Medulla oblongata (tissue), 1 donor: ENCODE measurements at regions not wholly inside any gene's neighbourhood (a gene's known extent, or its start where the extent isn't known, plus 50 kb on each side); places are given as distances from the start of the nearest gene placed in this dataset.
A peak's percentile ranks its signal among the peaks of the same experiment; 100 is the strongest.

ENCODE experiments used
- DNase-seq: peaks from one replicate; pipeline ENCODE4 v3.0.0-alpha.2; 2015; ENCODE audit errors: extremely low spot score

- no peak for DNase-seq
These were observed 127.2 kb upstream of the PRNP start for GRCh38 chr20:4559106-4559505.

- no peak for DNase-seq
These were observed 129.5 kb upstream of the PRNP start for GRCh38 chr20:4556781-4557180.

- no peak for DNase-seq
These were observed 130.9 kb upstream of the PRNP start for GRCh38 chr20:4555188-4555890.

- DNase-seq: no peak
These were observed 131.9 kb upstream of the PRNP start for GRCh38 chr20:4554346-4554745.

GRCh38 chr20:4552075-4552640 is 134.1 kb upstream of the PRNP start:
- DNase-seq: no peak

- DNase-seq: no peak
These were observed 135.5 kb upstream of the PRNP start for GRCh38 chr20:4550740-4551139.

- DNase-seq: no peak
These were observed 136.5 kb upstream of the PRNP start for GRCh38 chr20:4549711-4550259.

GRCh38 chr20:4548552-4548951 is 137.7 kb upstream of the PRNP start:
- DNase-seq: no peak

GRCh38 chr20:4546786-4547185 is 139.5 kb upstream of the PRNP start:
- no peak for DNase-seq

GRCh38 chr20:4546342-4546741 is 139.9 kb upstream of the PRNP start:
- no peak for DNase-seq

- DNase-seq: no peak
These were observed 140.7 kb upstream of the PRNP start for GRCh38 chr20:4545526-4545925.

- DNase-seq: no peak
These were observed 141.5 kb upstream of the PRNP start for GRCh38 chr20:4544765-4545164.

- no peak for DNase-seq
These were observed 144.0 kb upstream of the PRNP start for GRCh38 chr20:4542270-4542669.

GRCh38 chr20:4534315-4534714 is 151.9 kb upstream of the PRNP start:
- no peak for DNase-seq

GRCh38 chr20:4533368-4534133 is 152.7 kb upstream of the PRNP start:
- peak; percentile 9 for DNase-seq

- DNase-seq: no peak
These were observed 153.5 kb upstream of the PRNP start for GRCh38 chr20:4532772-4533171.

- DNase-seq: no peak
These were observed 161.5 kb upstream of the PRNP start for GRCh38 chr20:4524792-4525191.

GRCh38 chr20:4524307-4524706 is 161.9 kb upstream of the PRNP start:
- no peak for DNase-seq

- no peak for DNase-seq
These were observed 163.9 kb upstream of the PRNP start for GRCh38 chr20:4522310-4522709.

- no peak for DNase-seq
These were observed 164.9 kb upstream of the PRNP start for GRCh38 chr20:4521170-4521968.

GRCh38 chr20:4519534-4519933 is 166.7 kb upstream of the PRNP start:
- DNase-seq: no peak

- DNase-seq: no peak
These were observed 169.4 kb upstream of the PRNP start for GRCh38 chr20:4516876-4517275.
